Neural progenitor cell (in vitro differentiated cells): ENCODE measurements at regions not wholly inside any gene's neighbourhood (a gene's known extent, or its start where the extent isn't known, plus 50 kb on each side); places are given as distances from the start of the nearest gene placed in this dataset.

Source experiments
- DNase-seq: peaks from one replicate; pipeline ENCODE4 v3.0.0-alpha.2; 2016; ENCODE audit warnings: low spot score
- H2AFZ ChIP-seq: fragments of 200-600 bp; sonication (generic); replicated peaks from 2 replicates; pipeline ENCODE4 v1.6.1; 2016; ENCODE audit warnings: antibody characterized with exemption
- H3F3A ChIP-seq: fragments of 200-600 bp; sonication (generic); 2 replicates; pipeline ENCODE4 v1.6.1; 2016; ENCODE audit warnings: antibody characterized with exemption, low read depth
- H3K27ac ChIP-seq: fragments of 200-600 bp; sonication (generic); 2 replicates; pipeline ENCODE4 v1.5.1; 2016; ENCODE audit warnings: mild to moderate bottlenecking
- H3K27me3 ChIP-seq: fragments of 200-600 bp; sonication (generic); 2 replicates; pipeline ENCODE4 v1.6.1; 2016; ENCODE audit warnings: mild to moderate bottlenecking, moderate library complexity
- H3K36me3 ChIP-seq: fragments of 200-600 bp; sonication (generic); 2 replicates; pipeline ENCODE4 v1.5.1; 2016
- H3K4me1 ChIP-seq: fragments of 200-600 bp; sonication (generic); 2 replicates; pipeline ENCODE4 v1.6.1; 2016; ENCODE audit warnings: mixed run types
- H3K4me2 ChIP-seq: fragments of 200-600 bp; sonication (generic); 2 replicates; pipeline ENCODE4 v1.6.1; 2016
- H3K4me3 ChIP-seq: fragments of 200-600 bp; sonication (generic); 2 replicates; pipeline ENCODE4 v1.5.1; 2016
- H3K79me2 ChIP-seq: fragments of 200-600 bp; sonication (generic); 2 replicates; pipeline ENCODE4 v1.6.1; 2016; ENCODE audit warnings: low read depth
- H3K9ac ChIP-seq: fragments of 200-600 bp; sonication (generic); 2 replicates; pipeline ENCODE4 v1.6.1; 2016
- H3K9me3 ChIP-seq: fragments of 200-600 bp; sonication (generic); 2 replicates; pipeline ENCODE4 v1.5.1; 2016; ENCODE audit warnings: low read depth
- H4K20me1 ChIP-seq: fragments of 200-600 bp; sonication (generic); 2 replicates; pipeline ENCODE4 v1.6.1; 2016; ENCODE audit warnings: low read depth
- H3K27ac Mint-ChIP-seq: 3 replicates; pipeline ENCODE4 v1.8.0; 2021; ENCODE audit warnings: mixed read lengths
- H3K27me3 Mint-ChIP-seq: 2 replicates; pipeline ENCODE4 v1.8.0; 2022; ENCODE audit warnings: low read depth, mild to moderate bottlenecking, inconsistent platforms, moderate library complexity, mixed read lengths; ENCODE audit not compliant: insufficient read depth
- H3K36me3 Mint-ChIP-seq: 3 replicates; pipeline ENCODE4 v1.8.0; 2021; ENCODE audit warnings: mixed read lengths
- H3K4me1 Mint-ChIP-seq: 3 replicates; pipeline ENCODE4 v1.8.0; 2021; ENCODE audit warnings: mixed read lengths
- H3K4me3 Mint-ChIP-seq: 3 replicates; pipeline ENCODE4 v1.8.0; 2021; ENCODE audit warnings: mild to moderate bottlenecking, moderate library complexity, mixed read lengths
- H3K9me3 Mint-ChIP-seq: 3 replicates; pipeline ENCODE4 v1.8.0; 2020; ENCODE audit warnings: mixed read lengths
- CTCF ChIP-seq: fragments of 200-600 bp; sonication (generic); IDR thresholded peaks from 2 replicates; pipeline ENCODE4 v1.5.1; 2017; ENCODE audit warnings: antibody characterized with exemption, mild to moderate bottlenecking
- EZH2 ChIP-seq: fragments of 200-600 bp; sonication (generic); IDR thresholded peaks from 2 replicates; pipeline ENCODE4 v1.6.1; 2017; ENCODE audit warnings: antibody characterized with exemption, mild to moderate bottlenecking, moderate library complexity
- EZH2phosphoT487 ChIP-seq: fragments of 200-600 bp; sonication (generic); IDR thresholded peaks from 2 replicates; pipeline ENCODE4 v1.6.1; 2017; ENCODE audit warnings: antibody characterized with exemption

- Histone ChIP-seq H3K27me3 (no peaks in the 10 kb centered on the region), H3K79me2 (no peaks in the 10 kb centered on the region), H3F3A (no peaks in the 10 kb centered on the region), H4K20me1 (no peaks in the 10 kb centered on the region), H3K36me3 (no peaks in the 10 kb centered on the region), H3K9me3 (no peaks in the 10 kb centered on the region), H3K27ac (no peak overlapping the region), H3K4me2 (no peak overlapping the region), H3K9ac (no peak overlapping the region), H3K4me1 (no peaks in the 10 kb centered on the region), H2AFZ (peak overlapping the region; percentile 32), H3K4me3 (no peak overlapping the region)
- TF ChIP-seq EZH2phosphoT487 = no peak
- no peak for TF ChIP-seq EZH2
- TF ChIP-seq CTCF = no peak
- Mint-ChIP-seq H3K27ac (no peak overlapping the region), H3K4me1 (peaks cover 2% of the 10 kb centered on the region), H3K9me3 (no peaks in the 10 kb centered on the region), H3K36me3 (no peaks in the 10 kb centered on the region), H3K27me3 (no peaks in the 10 kb centered on the region), H3K4me3 (no peak overlapping the region)
- DNase-seq = no peak
Observed at GRCh38 chr14:82837611-82838140, 1304.0 kb upstream of the SEL1L start.

- peaks cover 9% of the 10 kb centered on the region for H4K20me1 ChIP-seq
- H3K27ac ChIP-seq = no peak overlapping the region
- no peak overlapping the region for H3K4me2 ChIP-seq
- no peak overlapping the region for H3K4me3 Mint-ChIP-seq
- no peak for DNase-seq
- no peaks in the 10 kb centered on the region for H3K36me3 ChIP-seq
- H3K4me1 ChIP-seq = peaks cover 25% of the 10 kb centered on the region
- no peak overlapping the region for H2AFZ ChIP-seq
- TF ChIP-seq EZH2 = no peak
- TF ChIP-seq EZH2phosphoT487 = no peak
- TF ChIP-seq CTCF = no peak
- H3K4me3 ChIP-seq = no peak overlapping the region
- H3K79me2 ChIP-seq = no peaks in the 10 kb centered on the region
- no peaks in the 10 kb centered on the region for H3K36me3 Mint-ChIP-seq
- peaks cover 16% of the 10 kb centered on the region for H3F3A ChIP-seq
- H3K27me3 ChIP-seq = no peaks in the 10 kb centered on the region
- H3K9me3 Mint-ChIP-seq = peaks cover 2% of the 10 kb centered on the region
- peaks cover 26% of the 10 kb centered on the region for H3K4me1 Mint-ChIP-seq
- H3K9me3 ChIP-seq = no peaks in the 10 kb centered on the region
- no peak overlapping the region for H3K27ac Mint-ChIP-seq
- no peak overlapping the region for H3K9ac ChIP-seq
- no peaks in the 10 kb centered on the region for H3K27me3 Mint-ChIP-seq
Observed at GRCh38 chr14:82850576-82850975, 1316.9 kb upstream of the SEL1L start.

GRCh38 chr14:82854131-82854530 lies 1320.5 kb upstream of the SEL1L start:
- Histone ChIP-seq H4K20me1 (peaks cover 9% of the 10 kb centered on the region), H3F3A (peaks cover 16% of the 10 kb centered on the region), H2AFZ (no peak overlapping the region), H3K79me2 (no peaks in the 10 kb centered on the region), H3K36me3 (no peaks in the 10 kb centered on the region), H3K4me2 (peak overlapping the region; percentile 62), H3K27ac (no peak overlapping the region), H3K4me1 (peaks cover 25% of the 10 kb centered on the region), H3K9ac (no peak overlapping the region), H3K4me3 (no peak overlapping the region), H3K9me3 (no peaks in the 10 kb centered on the region), H3K27me3 (no peaks in the 10 kb centered on the region)
- Mint-ChIP-seq H3K36me3 (no peaks in the 10 kb centered on the region), H3K27ac (peak overlapping the region; percentile 51), H3K4me3 (no peak overlapping the region), H3K27me3 (no peaks in the 10 kb centered on the region), H3K9me3 (no peaks in the 10 kb centered on the region), H3K4me1 (peaks cover 32% of the 10 kb centered on the region)
- DNase-seq = peak; percentile 62
- TF ChIP-seq CTCF (peak; percentile 47), EZH2 (no peak), EZH2phosphoT487 (no peak)
